ENCODE measurements at regions not wholly inside any gene's neighbourhood (a gene's known extent, or its start where the extent isn't known, plus 50 kb on each side); places are given as distances from the start of the nearest gene placed in this dataset.

DNA sequence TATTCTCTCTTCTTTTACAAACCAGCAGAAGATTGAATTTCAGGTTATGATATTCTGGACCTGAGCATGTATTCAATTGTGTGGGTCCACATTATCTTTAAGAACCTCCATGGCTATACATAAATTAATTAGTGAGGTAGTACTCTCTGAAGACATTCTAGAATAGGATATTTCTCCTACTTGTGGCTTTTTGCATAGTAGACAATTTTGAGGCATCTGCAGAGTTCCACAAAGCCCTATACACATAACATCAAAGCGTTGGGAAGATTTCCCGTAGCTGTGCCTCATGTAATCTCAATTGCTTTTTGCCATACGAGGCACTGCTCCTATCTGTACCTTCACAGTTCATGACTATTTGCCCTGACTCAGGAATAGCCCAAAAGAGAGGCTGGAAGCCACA, 395.4 kb upstream of the RGS17 start:
- in situ Hi-C loops (cut with HindIII; ENCODE audit: extremely low pct_ligation_motif_present, low pct_unique_long_range_greater_than_20kb) = no loop called here
- Histone ChIP-seq H3K9ac (ENCODE audit: insufficient read depth, low read depth, low read length) (no peak overlapping the region), H4K20me1 (ENCODE audit: insufficient read depth, low read length) (no peaks in the 10 kb centered on the region), H3K4me3 (replicated peaks in 1 of 3; ENCODE audit: insufficient read depth in 1 of 3, low read depth in 2 of 3, low read length in 3 of 3) (no peak overlapping the region), H3K79me2 (ENCODE audit: insufficient read depth, low read length) (no peaks in the 10 kb centered on the region), H2AFZ (ENCODE audit: low read length) (no peak overlapping the region), H3K27me3 (ENCODE audit: control insufficient read depth in 1 of 2, insufficient read depth in 2 of 2, low read length in 2 of 2) (no peaks in the 10 kb centered on the region), H3K36me3 (replicated peaks in 1 of 2; ENCODE audit: control insufficient read depth in 1 of 2, insufficient read depth in 2 of 2, low read length in 2 of 2) (no peaks in the 10 kb centered on the region), H3K9me3 (ENCODE audit: low read length) (peaks cover 33% of the 10 kb centered on the region), H3K4me1 (ENCODE audit: insufficient read depth, low read length) (no peaks in the 10 kb centered on the region), H3K27ac (ENCODE audit: extremely low read length, insufficient read depth, low read length) (no peak overlapping the region), H3K4me2 (ENCODE audit: low read depth, low read length) (no peak overlapping the region)
- FAIRE-seq (no peak), DNase-seq (ENCODE audit: low spot score) (no peak), ATAC-seq (no peak)
- intact Hi-C loops (cut with micrococcal nuclease; ENCODE audit: unreplicated experiment) = no loop called here
- CTCF ChIA-PET (ENCODE audit: low intra/inter-chr PET ratio, low total read pairs) = no interaction called here
- 0% methylated on average over 3 of the region's 3 CpGs for WGBS (ENCODE audit: low lambda C conversion rate)
- POLR2A ChIA-PET = no interaction called here
- BruUV-seq (replicated peaks) = no TSS peak
- TF ChIP-seq MAFK (conservative IDR thresholded peaks at IDR 0.05 in 1 of 2, IDR thresholded peaks at IDR 0.05 in 1 of 2; ENCODE audit: low read length in 2 of 2) = peak; percentile 82 to 87
- TF ChIP-seq ZNF570 (CRISPR knock-in tag; IDR thresholded peaks at IDR 0.05; ENCODE audit: borderline replicate concordance) = no peak
- TF ChIP-seq ZNF382 (CRISPR knock-in tag; IDR thresholded peaks at IDR 0.05; ENCODE audit: borderline replicate concordance) = no peak
- no peak for TF ChIP-seq ZNF431 (CRISPR knock-in tag; IDR thresholded peaks at IDR 0.05; ENCODE audit: borderline replicate concordance, low read depth)
- peak; percentile 75 for TF ChIP-seq MAFF (IDR thresholded peaks at IDR 0.05; ENCODE audit: low read depth, low read length)
- TF ChIP-seq ZNF761 (CRISPR knock-in tag; conservative IDR thresholded peaks at IDR 0.05) = no peak
- no peak for TF ChIP-seq ZNF33A (CRISPR knock-in tag; IDR thresholded peaks at IDR 0.05; ENCODE audit: borderline replicate concordance)
- TF ChIP-seq SNAPC2 (CRISPR knock-in tag; IDR thresholded peaks at IDR 0.05) = no peak
- no peak for TF ChIP-seq KLF6 (CRISPR knock-in tag; IDR thresholded peaks at IDR 0.05)

DNA sequence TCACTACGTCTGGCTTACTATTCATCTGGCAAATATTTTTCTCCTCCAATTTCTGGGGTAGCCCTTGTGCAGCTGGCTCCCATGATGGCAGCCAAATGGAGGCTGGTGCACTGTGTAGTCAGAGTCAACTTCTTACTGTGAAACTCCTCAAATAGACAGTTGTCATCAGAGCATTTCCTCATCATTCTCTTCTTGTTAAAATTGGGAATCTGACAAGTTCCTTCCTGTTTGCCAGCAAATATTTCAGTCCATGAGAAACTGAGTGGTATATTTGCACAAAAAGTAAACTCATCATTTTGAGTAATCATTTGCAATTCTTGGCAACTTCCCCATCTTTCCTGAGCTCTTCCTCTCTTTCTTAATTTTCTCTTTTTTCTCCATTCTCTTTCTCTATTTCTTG, 394.9 kb upstream of the RGS17 start:
- ChIA-PET CTCF (ENCODE audit: low intra/inter-chr PET ratio, low total read pairs) (no interaction called here), POLR2A (no interaction called here)
- ATAC-seq (no peak), DNase-seq (ENCODE audit: low spot score) (no peak), FAIRE-seq (no peak)
- no TSS peak for BruUV-seq (replicated peaks)
- H3K4me2 ChIP-seq (ENCODE audit: low read depth, low read length) = no peak overlapping the region
- H3K27me3 ChIP-seq (ENCODE audit: control insufficient read depth in 1 of 2, insufficient read depth in 2 of 2, low read length in 2 of 2) = no peaks in the 10 kb centered on the region
- WGBS (ENCODE audit: low lambda C conversion rate) = 3% methylated on average over 1 of the region's 1 CpG
- no peaks in the 10 kb centered on the region for H3K79me2 ChIP-seq (ENCODE audit: insufficient read depth, low read length)
- intact Hi-C loops (cut with micrococcal nuclease; ENCODE audit: unreplicated experiment) (no loop called here), in situ Hi-C loops (cut with HindIII; ENCODE audit: extremely low pct_ligation_motif_present, low pct_unique_long_range_greater_than_20kb) (no loop called here)
- no peaks in the 10 kb centered on the region for H3K36me3 ChIP-seq (replicated peaks in 1 of 2; ENCODE audit: control insufficient read depth in 1 of 2, insufficient read depth in 2 of 2, low read length in 2 of 2)
- H3K27ac ChIP-seq (ENCODE audit: extremely low read length, insufficient read depth, low read length) = no peak overlapping the region
- peaks cover 33% of the 10 kb centered on the region for H3K9me3 ChIP-seq (ENCODE audit: low read length)
- no peak overlapping the region for H3K4me3 ChIP-seq (replicated peaks in 1 of 3; ENCODE audit: insufficient read depth in 1 of 3, low read depth in 2 of 3, low read length in 3 of 3)
- H3K4me1 ChIP-seq (ENCODE audit: insufficient read depth, low read length) = no peaks in the 10 kb centered on the region
- H4K20me1 ChIP-seq (ENCODE audit: insufficient read depth, low read length) = no peaks in the 10 kb centered on the region
- no peak overlapping the region for H2AFZ ChIP-seq (ENCODE audit: low read length)
- H3K9ac ChIP-seq (ENCODE audit: insufficient read depth, low read depth, low read length) = no peak overlapping the region
- TF ChIP-seq ADNP (CRISPR knock-in tag; IDR thresholded peaks at IDR 0.05) (no peak), ZNF772 (CRISPR knock-in tag; IDR thresholded peaks at IDR 0.05) (no peak), PAX8 (CRISPR knock-in tag; IDR thresholded peaks at IDR 0.05; ENCODE audit: borderline replicate concordance) (no peak), TCF12 (IDR thresholded peaks at IDR 0.05) (no peak), TCF12 (CRISPR knock-in tag; IDR thresholded peaks at IDR 0.05) (no peak), ZNF678 (CRISPR knock-in tag; IDR thresholded peaks at IDR 0.05) (no peak), CC2D1A (CRISPR knock-in tag; IDR thresholded peaks at IDR 0.05) (no peak)
- TF ChIP-seq, protein P1, sequence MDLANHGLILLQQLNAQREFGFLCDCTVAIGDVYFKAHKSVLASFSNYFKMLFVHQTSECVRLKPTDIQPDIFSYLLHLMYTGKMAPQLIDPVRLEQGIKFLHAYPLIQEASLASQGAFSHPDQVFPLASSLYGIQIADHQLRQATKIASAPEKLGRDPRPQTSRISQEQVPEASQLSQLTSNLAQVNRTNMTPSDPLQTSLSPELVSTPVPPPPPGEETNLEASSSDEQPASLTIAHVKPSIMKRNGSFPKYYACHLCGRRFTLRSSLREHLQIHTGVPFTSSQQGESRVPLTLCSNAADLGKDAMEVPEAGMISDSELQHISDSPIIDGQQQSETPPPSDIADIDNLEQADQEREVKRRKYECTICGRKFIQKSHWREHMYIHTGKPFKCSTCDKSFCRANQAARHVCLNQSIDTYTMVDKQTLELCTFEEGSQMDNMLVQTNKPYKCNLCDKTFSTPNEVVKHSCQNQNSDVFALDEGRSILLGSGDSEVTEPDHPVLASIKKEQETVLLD (CRISPR knock-in tag; IDR thresholded peaks at IDR 0.05; ENCODE audit: low read depth) = no peak
- TF ChIP-seq, protein P2, sequence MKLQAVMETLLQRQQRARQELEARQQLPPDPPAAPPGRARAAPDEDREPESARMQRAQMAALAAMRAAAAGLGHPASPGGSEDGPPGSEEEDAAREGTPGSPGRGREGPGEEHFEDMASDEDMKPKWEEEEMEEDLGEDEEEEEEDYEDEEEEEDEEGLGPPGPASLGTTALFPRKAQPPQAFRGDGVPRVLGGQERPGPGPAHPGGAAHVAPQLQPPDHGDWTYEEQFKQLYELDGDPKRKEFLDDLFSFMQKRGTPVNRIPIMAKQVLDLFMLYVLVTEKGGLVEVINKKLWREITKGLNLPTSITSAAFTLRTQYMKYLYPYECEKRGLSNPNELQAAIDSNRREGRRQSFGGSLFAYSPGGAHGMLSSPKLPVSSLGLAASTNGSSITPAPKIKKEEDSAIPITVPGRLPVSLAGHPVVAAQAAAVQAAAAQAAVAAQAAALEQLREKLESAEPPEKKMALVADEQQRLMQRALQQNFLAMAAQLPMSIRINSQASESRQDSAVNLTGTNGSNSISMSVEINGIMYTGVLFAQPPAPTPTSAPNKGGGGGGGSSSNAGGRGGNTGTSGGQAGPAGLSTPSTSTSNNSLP (IDR thresholded peaks at IDR 0.05; ENCODE audit: low read depth, low read length) = no peak
